Lung (tissue), 11 donors: ENCODE measurements at regions not wholly inside any gene's neighbourhood (a gene's known extent, or its start where the extent isn't known, plus 50 kb on each side); places are given as distances from the start of the nearest gene placed in this dataset.

Source experiments
- ATAC-seq: fragments of 200-7000 bp; cut with Tn5 transposase; one replicate; pipeline ENCODE4 v1.9.1; 2020; ENCODE audit warnings: moderate number of reproducible peaks; ENCODE audit not compliant: insufficient read depth, low FRiP score
- DNase-seq, 3 donors: peaks; one replicate each; pipeline ENCODE4 v3.0.0-alpha.2; 2013 to 2017
- H3K27ac ChIP-seq, 2 donors: one replicate each; pipeline ENCODE4 v1.5.1; 2013; ENCODE audit warnings: mild to moderate bottlenecking in 2 of 2, moderate library complexity in 2 of 2, control low read depth in 1 of 2, inconsistent platforms in 1 of 2, low read depth in 1 of 2, low read length in 1 of 2
- H3K27me3 ChIP-seq, 3 donors: one replicate each; pipeline ENCODE4 v1.5.1; 2013; ENCODE audit warnings: low read length in 2 of 3; ENCODE audit not compliant: control insufficient read depth in 3 of 3, insufficient read depth in 3 of 3
- H3K36me3 ChIP-seq, 4 donors: one replicate each; pipeline ENCODE4 v1.5.1; 2013; ENCODE audit warnings: low read length in 4 of 4, mild to moderate bottlenecking in 1 of 4, moderate library complexity in 1 of 4; ENCODE audit not compliant: control insufficient read depth in 4 of 4, insufficient read depth in 4 of 4
- H3K4me1 ChIP-seq, 5 donors: one replicate each; pipeline ENCODE4 v1.5.1; 2013; ENCODE audit warnings: low read length in 5 of 5, mild to moderate bottlenecking in 2 of 5, moderate library complexity in 1 of 5; ENCODE audit not compliant: control insufficient read depth in 5 of 5, insufficient read depth in 5 of 5
- H3K4me3 ChIP-seq: one replicate; pipeline ENCODE4 v1.5.1; 2013; ENCODE audit warnings: mild to moderate bottlenecking, control low read depth, moderate library complexity
- H3K9ac ChIP-seq, 2 donors: one replicate each; pipeline ENCODE4 v1.5.1; 2013; ENCODE audit warnings: low read length in 2 of 2, control low read depth in 1 of 2; ENCODE audit not compliant: insufficient read depth in 1 of 2
- H3K9me3 ChIP-seq, 4 donors: one replicate each; pipeline ENCODE4 v1.5.1; 2013; ENCODE audit warnings: low read length in 3 of 4, mild to moderate bottlenecking in 1 of 4, moderate library complexity in 1 of 4; ENCODE audit not compliant: control insufficient read depth in 4 of 4, insufficient read depth in 3 of 4
- WGBS, 2 donors: extraction: QIAGEN DNeasy Blood & Tissue Kit; methylation state at CpG; one replicate each; pipeline ENCODE4 v1.1.7; 2013; 5-methylcytosine and 5-hydroxymethylcytosine counted together
- TF ChIP-seq, protein P1 (sequence below): IDR thresholded peaks from 2 replicates; pipeline ENCODE4 v1.5.1; 2012; ENCODE audit warnings: mild to moderate bottlenecking; ENCODE audit errors: control extremely low read depth, extremely low read depth
- donor health status: control.
- donor health status: control.
- donor health status: Bipolar disorder and iron deficiency.
- donor health status: healthy.
- donor health status: DM: yes; HTN: yes; CAD: no.

DNA sequence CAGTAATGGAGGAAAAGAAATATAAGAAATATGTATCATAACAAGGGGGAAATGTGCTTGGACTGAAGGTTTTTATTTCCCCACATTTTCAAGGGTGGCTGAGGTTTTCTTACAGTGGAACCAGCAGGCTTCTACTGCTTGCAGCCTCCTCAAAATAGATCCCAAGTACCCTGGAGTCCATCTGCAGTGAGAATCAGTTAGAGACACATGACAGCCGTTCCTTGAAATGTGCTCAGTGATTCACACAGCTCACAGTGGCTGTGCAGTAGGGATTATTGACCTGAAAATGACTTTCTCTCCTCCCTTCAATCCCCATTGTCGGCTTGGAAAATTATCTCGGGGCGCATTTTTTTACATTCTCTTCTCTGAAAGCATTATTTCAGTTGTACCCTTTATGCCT lies 832.0 kb downstream of the TLR4 start:
- Histone ChIP-seq H3K27ac (no peak overlapping the region), H3K36me3 (no peaks in the 10 kb centered on the region), H3K27me3 (no peaks in the 10 kb centered on the region), H3K9me3 (no peaks in the 10 kb centered on the region), H3K4me1 (no peaks in the 10 kb centered on the region), H3K9ac (no peak overlapping the region), H3K4me3 (no peak overlapping the region)
- 80 to 89% methylated on average over 4 of the region's 4 CpGs for WGBS, 2 donors
- DNase-seq (no peak), ATAC-seq (no peak)
- TF ChIP-seq, protein P1, sequence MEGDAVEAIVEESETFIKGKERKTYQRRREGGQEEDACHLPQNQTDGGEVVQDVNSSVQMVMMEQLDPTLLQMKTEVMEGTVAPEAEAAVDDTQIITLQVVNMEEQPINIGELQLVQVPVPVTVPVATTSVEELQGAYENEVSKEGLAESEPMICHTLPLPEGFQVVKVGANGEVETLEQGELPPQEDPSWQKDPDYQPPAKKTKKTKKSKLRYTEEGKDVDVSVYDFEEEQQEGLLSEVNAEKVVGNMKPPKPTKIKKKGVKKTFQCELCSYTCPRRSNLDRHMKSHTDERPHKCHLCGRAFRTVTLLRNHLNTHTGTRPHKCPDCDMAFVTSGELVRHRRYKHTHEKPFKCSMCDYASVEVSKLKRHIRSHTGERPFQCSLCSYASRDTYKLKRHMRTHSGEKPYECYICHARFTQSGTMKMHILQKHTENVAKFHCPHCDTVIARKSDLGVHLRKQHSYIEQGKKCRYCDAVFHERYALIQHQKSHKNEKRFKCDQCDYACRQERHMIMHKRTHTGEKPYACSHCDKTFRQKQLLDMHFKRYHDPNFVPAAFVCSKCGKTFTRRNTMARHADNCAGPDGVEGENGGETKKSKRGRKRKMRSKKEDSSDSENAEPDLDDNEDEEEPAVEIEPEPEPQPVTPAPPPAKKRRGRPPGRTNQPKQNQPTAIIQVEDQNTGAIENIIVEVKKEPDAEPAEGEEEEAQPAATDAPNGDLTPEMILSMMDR: no peak

GRCh38 chr9:118538959-118539358 lies 830.3 kb downstream of the BRINP1 start:
- H3K9ac ChIP-seq: no peak overlapping the region
- no peak for DNase-seq
- no peak for ATAC-seq
- no peaks in the 10 kb centered on the region for H3K9me3 ChIP-seq
- TF ChIP-seq, protein P1: no peak
- no peak overlapping the region for H3K4me3 ChIP-seq
- H3K27me3 ChIP-seq: no peaks in the 10 kb centered on the region
- 88 to 89% methylated on average over 2 of the region's 2 CpGs for WGBS, 2 donors
- no peaks in the 10 kb centered on the region for H3K36me3 ChIP-seq
- H3K27ac ChIP-seq: no peak overlapping the region
- no peaks in the 10 kb centered on the region for H3K4me1 ChIP-seq

GRCh38 chr9:118553465-118553864 lies 815.8 kb downstream of the BRINP1 start:
- ATAC-seq (no peak), DNase-seq (no peak)
- Histone ChIP-seq H3K27ac (no peak overlapping the region), H3K4me3 (no peak overlapping the region), H3K9me3 (peaks cover 0 to 1% (median 0%) of the 10 kb centered on the region in 4 donors), H3K27me3 (no peaks in the 10 kb centered on the region), H3K36me3 (no peaks in the 10 kb centered on the region), H3K4me1 (no peaks in the 10 kb centered on the region), H3K9ac (no peak overlapping the region)
- 87 to 97% methylated on average over 1 of the region's 1 CpG for whole genome bisulfite sequencing, 2 donors
- TF ChIP-seq, protein P1: no peak

DNA sequence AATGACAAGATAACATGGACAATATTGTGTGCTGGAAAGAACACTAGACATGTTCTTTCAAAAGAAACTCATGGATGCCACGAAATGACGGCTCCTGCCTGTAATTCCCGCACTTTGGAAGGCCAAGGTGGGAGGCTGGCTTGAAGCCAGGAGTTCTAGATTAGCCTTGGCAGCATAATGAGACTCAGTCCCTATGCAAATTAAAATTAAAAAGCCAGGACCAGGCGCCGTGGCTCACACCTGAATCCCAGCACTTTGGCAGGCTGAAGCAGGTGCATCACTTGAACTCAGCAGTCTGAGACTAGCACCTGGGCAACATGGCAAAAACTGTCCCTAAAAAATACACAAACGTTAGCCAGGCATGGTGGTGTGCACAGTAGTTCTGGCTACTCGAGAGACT lies 814.2 kb downstream of the BRINP1 start:
- Histone ChIP-seq H3K4me3 (no peak overlapping the region), H3K9me3 (peaks cover 0 to 1% (median 0%) of the 10 kb centered on the region in 4 donors), H3K9ac (no peak overlapping the region), H3K27ac (no peak overlapping the region), H3K27me3 (no peaks in the 10 kb centered on the region), H3K36me3 (no peaks in the 10 kb centered on the region), H3K4me1 (no peaks in the 10 kb centered on the region)
- WGBS, 2 donors: 75 to 79% methylated on average over 7 of the region's 7 CpGs
- DNase-seq (no peak), ATAC-seq (no peak)
- TF ChIP-seq, protein P1: no peak
